MM.1S (cell line): ENCODE measurements at regions not wholly inside any gene's neighbourhood (a gene's known extent, or its start where the extent isn't known, plus 50 kb on each side); places are given as distances from the start of the nearest gene placed in this dataset.

Source experiments
- DNase-seq: peaks from one replicate; pipeline ENCODE4 v3.0.0-alpha.2; 2015
- H2AFZ ChIP-seq: fragments of 300-600 bp; sonication (generic); 2 replicates; pipeline ENCODE4 v1.6.0; 2016; ENCODE audit warnings: antibody characterized with exemption, low read length
- H3F3A ChIP-seq: fragments of 300-600 bp; sonication (generic); 2 replicates; pipeline ENCODE4 v1.6.1; 2016; ENCODE audit warnings: mild to moderate bottlenecking, antibody characterized with exemption, low read length, moderate library complexity, mixed read lengths; ENCODE audit not compliant: insufficient read depth
- H3K27ac ChIP-seq: fragments of 300-600 bp; sonication (generic); 2 replicates; pipeline ENCODE4 v1.5.1; 2016; ENCODE audit warnings: mild to moderate bottlenecking, low read length
- H3K27me3 ChIP-seq: fragments of 300-600 bp; sonication (generic); replicated peaks from 2 replicates; pipeline ENCODE4 v1.6.0; 2016; ENCODE audit warnings: low read length; ENCODE audit not compliant: insufficient read depth
- H3K36me3 ChIP-seq: fragments of 300-600 bp; sonication (generic); replicated peaks from 2 replicates; pipeline ENCODE4 v1.6.1; 2016; ENCODE audit warnings: mild to moderate bottlenecking, low read length, mixed read lengths; ENCODE audit not compliant: insufficient read depth
- H3K4me1 ChIP-seq: fragments of 300-600 bp; sonication (generic); 2 replicates; pipeline ENCODE4 v1.6.1; 2016; ENCODE audit warnings: low read length, mixed read lengths
- H3K4me2 ChIP-seq: fragments of 300-600 bp; sonication (generic); 2 replicates; pipeline ENCODE4 v1.6.0; 2016; ENCODE audit warnings: low read depth, low read length
- H3K4me3 ChIP-seq: fragments of 300-600 bp; sonication (generic); 2 replicates; pipeline ENCODE4 v1.5.1; 2016; ENCODE audit warnings: low read length, mixed read lengths
- H3K79me2 ChIP-seq: fragments of 300-600 bp; sonication (generic); 2 replicates; pipeline ENCODE4 v1.6.1; 2016; ENCODE audit warnings: mixed run types, low read length, mixed read lengths
- H3K9ac ChIP-seq: fragments of 300-600 bp; sonication (generic); 2 replicates; pipeline ENCODE4 v1.6.1; 2016; ENCODE audit warnings: low read length, mixed read lengths
- H3K9me2 ChIP-seq: fragments of 300-600 bp; sonication (generic); replicated peaks from 2 replicates; pipeline ENCODE4 v1.6.1; 2016; ENCODE audit warnings: mild to moderate bottlenecking, low read length, mixed read lengths; ENCODE audit not compliant: insufficient read depth
- H3K9me3 ChIP-seq: fragments of 300-600 bp; sonication (generic); replicated peaks from 2 replicates; pipeline ENCODE4 v1.6.1; 2016; ENCODE audit warnings: mild to moderate bottlenecking, low read length, mixed read lengths; ENCODE audit not compliant: insufficient read depth
- H4K20me1 ChIP-seq: fragments of 300-600 bp; sonication (generic); 2 replicates; pipeline ENCODE4 v1.6.1; 2016; ENCODE audit warnings: mild to moderate bottlenecking, low read length, moderate library complexity, mixed read lengths; ENCODE audit not compliant: insufficient read depth
- CTCF ChIP-seq: fragments of 300-600 bp; sonication (generic); IDR thresholded peaks from 2 replicates; pipeline ENCODE4 v1.5.1; 2016; ENCODE audit warnings: antibody characterized with exemption, low read length, mixed read lengths
- EZH2 ChIP-seq: fragments of 300-600 bp; sonication (generic); optimal IDR thresholded peaks from 2 replicates; pipeline ENCODE3; 2017; ENCODE audit warnings: low read depth, mild to moderate bottlenecking, antibody characterized with exemption, low read length, mixed read lengths
- EZH2phosphoT487 ChIP-seq: fragments of 300-600 bp; sonication (generic); IDR thresholded peaks from 2 replicates; pipeline ENCODE4 v1.6.1; 2018; ENCODE audit warnings: antibody characterized with exemption, low read length

GRCh38 chrX:4380710-4381109 lies 667.3 kb upstream of the PRKX start:
- Histone ChIP-seq H3K9me2 (no peaks in the 10 kb centered on the region), H3K79me2 (no peaks in the 10 kb centered on the region), H3K9ac (no peak overlapping the region), H2AFZ (no peak overlapping the region), H3K4me2 (no peak overlapping the region), H3K4me3 (no peak overlapping the region), H3K36me3 (no peaks in the 10 kb centered on the region), H4K20me1 (no peaks in the 10 kb centered on the region), H3F3A (no peaks in the 10 kb centered on the region), H3K4me1 (no peaks in the 10 kb centered on the region), H3K27me3 (no peaks in the 10 kb centered on the region), H3K27ac (no peak overlapping the region), H3K9me3 (no peaks in the 10 kb centered on the region)
- TF ChIP-seq EZH2phosphoT487 (no peak), CTCF (no peak), EZH2 (no peak)
- no peak for DNase-seq

GRCh38 chrX:4379071-4379470 lies 665.6 kb upstream of the PRKX start:
- Histone ChIP-seq H3K9ac (no peak overlapping the region), H3K9me3 (no peaks in the 10 kb centered on the region), H3K79me2 (no peaks in the 10 kb centered on the region), H3K4me2 (no peak overlapping the region), H3K27ac (no peak overlapping the region), H3K4me1 (no peaks in the 10 kb centered on the region), H3K4me3 (no peak overlapping the region), H3K36me3 (no peaks in the 10 kb centered on the region), H4K20me1 (no peaks in the 10 kb centered on the region), H2AFZ (no peak overlapping the region), H3K27me3 (no peaks in the 10 kb centered on the region), H3K9me2 (no peaks in the 10 kb centered on the region), H3F3A (no peaks in the 10 kb centered on the region)
- TF ChIP-seq EZH2phosphoT487, result no peak
- TF ChIP-seq EZH2, result no peak
- no peak for DNase-seq

- no peak overlapping the region for H3K4me2 ChIP-seq
- H3F3A ChIP-seq, result no peaks in the 10 kb centered on the region
- no peak for TF ChIP-seq EZH2phosphoT487
- TF ChIP-seq EZH2, result no peak
- no peak for TF ChIP-seq CTCF
- no peak overlapping the region for H3K4me3 ChIP-seq
- no peak overlapping the region for H3K27ac ChIP-seq
- H3K27me3 ChIP-seq, result no peaks in the 10 kb centered on the region
- H3K9ac ChIP-seq, result no peak overlapping the region
- no peaks in the 10 kb centered on the region for H3K36me3 ChIP-seq
- H2AFZ ChIP-seq, result no peak overlapping the region
- no peak for DNase-seq
- no peaks in the 10 kb centered on the region for H3K79me2 ChIP-seq
- H3K9me2 ChIP-seq, result no peaks in the 10 kb centered on the region
- no peaks in the 10 kb centered on the region for H3K9me3 ChIP-seq
- H3K4me1 ChIP-seq, result no peaks in the 10 kb centered on the region
- no peaks in the 10 kb centered on the region for H4K20me1 ChIP-seq
Observed at GRCh38 chrX:4373791-4374190, 660.3 kb upstream of the PRKX start.

- Histone ChIP-seq H4K20me1 (no peaks in the 10 kb centered on the region), H3K79me2 (no peaks in the 10 kb centered on the region), H3K9me3 (no peaks in the 10 kb centered on the region), H3K9ac (no peak overlapping the region), H3K4me2 (no peak overlapping the region), H3K27me3 (no peaks in the 10 kb centered on the region), H3K27ac (no peak overlapping the region), H3K9me2 (no peaks in the 10 kb centered on the region), H3K36me3 (no peaks in the 10 kb centered on the region), H2AFZ (no peak overlapping the region), H3K4me1 (no peaks in the 10 kb centered on the region), H3F3A (no peaks in the 10 kb centered on the region), H3K4me3 (no peak overlapping the region)
- TF ChIP-seq EZH2 (no peak), CTCF (no peak), EZH2phosphoT487 (no peak)
- DNase-seq, result no peak
Observed at GRCh38 chrX:4358577-4358976, 645.1 kb upstream of the PRKX start.
